OCI-LY7 (cell line): ENCODE measurements at regions not wholly inside any gene's neighbourhood (a gene's known extent, or its start where the extent isn't known, plus 50 kb on each side); places are given as distances from the start of the nearest gene placed in this dataset.
"Not testable (repeated sequence)": the region's sequence is repeated elsewhere in the genome, so short reads cannot be mapped to it uniquely, and the experiment has no call there.

Experiments
- BruUV-seq: library from RNA; stranded (reverse); fragments of 400-500 nt; replicated peaks from 2 replicates; lab custom pipeline; 2021; lab: Mats Ljungman, UMichigan
- CTCF ChIA-PET: fragments of 300-600 bp; sonication (Branson Sonifier 250); formaldehyde crosslinking; loops from one replicate; lab custom pipeline; 2022; ENCODE audit warnings: antibody characterized with exemption; ENCODE audit not compliant: unreplicated experiment; lab: Charles Lee
- POLR2A ChIA-PET: fragments of 300-600 bp; sonication (Branson Sonifier 250); formaldehyde crosslinking; loops from one replicate; lab custom pipeline; 2022; ENCODE audit warnings: antibody characterized with exemption; lab: Charles Lee
- DNase-seq: peaks from one replicate; pipeline ENCODE4 v3.0.0-alpha.2; 2015; ENCODE audit warnings: low spot score
- H2AFZ ChIP-seq: fragments of 200-600 bp; sonication (generic), shearing (Covaris generic); 2 replicates; pipeline ENCODE4 v1.6.1; 2014; ENCODE audit warnings: mild to moderate bottlenecking, antibody characterized with exemption, low read length, moderate library complexity
- H3K27ac ChIP-seq: fragments of 200-600 bp; sonication (generic); 2 replicates; pipeline ENCODE4 v1.5.1; 2014; ENCODE audit warnings: mixed run types, low read depth, mild to moderate bottlenecking, moderate library complexity, low read length, inconsistent platforms; ENCODE audit not compliant: poor library complexity, severe bottlenecking
- H3K36me3 ChIP-seq: fragments of 200-600 bp; sonication (generic); 2 replicates; pipeline ENCODE4 v1.6.1; 2014; ENCODE audit warnings: mild to moderate bottlenecking, antibody characterized with exemption, low read length, moderate library complexity, mixed read lengths; ENCODE audit not compliant: insufficient read depth
- H3K4me1 ChIP-seq: fragments of 200-600 bp; sonication (generic); 2 replicates; pipeline ENCODE4 v1.5.1; 2014; ENCODE audit warnings: mild to moderate bottlenecking, low read length; ENCODE audit not compliant: insufficient read depth, poor library complexity, severe bottlenecking
- H3K4me2 ChIP-seq: fragments of 200-600 bp; sonication (generic); 2 replicates; pipeline ENCODE4 v1.6.1; 2014; ENCODE audit warnings: mild to moderate bottlenecking, low read length
- H3K4me3 ChIP-seq: fragments of 200-600 bp; sonication (generic); 2 replicates; pipeline ENCODE4 v1.5.1; 2014; ENCODE audit warnings: mild to moderate bottlenecking, low read depth, low read length; ENCODE audit not compliant: poor library complexity, severe bottlenecking
- H3K79me2 ChIP-seq: fragments of 200-600 bp; sonication (generic); 2 replicates; pipeline ENCODE4 v1.6.1; 2016; ENCODE audit warnings: low read depth, mild to moderate bottlenecking, low read length, moderate library complexity, mixed read lengths; ENCODE audit not compliant: insufficient read depth
- H3K9me2 ChIP-seq: fragments of 200-600 bp; sonication (generic); 2 replicates; pipeline ENCODE4 v1.6.1; 2016; ENCODE audit warnings: mild to moderate bottlenecking, low read length, mixed read lengths; ENCODE audit not compliant: insufficient read depth
- H3K9me3 ChIP-seq: fragments of 200-600 bp; sonication (generic); 2 replicates; pipeline ENCODE4 v1.6.1; 2014; ENCODE audit warnings: mild to moderate bottlenecking, mixed run types, low read length, mixed read lengths
- H4K20me1 ChIP-seq: fragments of 200-600 bp; sonication (generic); 2 replicates; pipeline ENCODE4 v1.6.1; 2014; ENCODE audit warnings: mild to moderate bottlenecking, antibody characterized with exemption, low read length, moderate library complexity, mixed read lengths; ENCODE audit not compliant: insufficient read depth
- EZH2phosphoT487 ChIP-seq: fragments of 200-600 bp; sonication (generic); IDR thresholded peaks from 2 replicates; pipeline ENCODE4 v1.6.1; 2018; ENCODE audit warnings: low read depth, borderline replicate concordance, mild to moderate bottlenecking, mixed run types, antibody characterized with exemption, low read length, moderate library complexity, mixed read lengths
- intact Hi-C: fragments of 100-400 bp; cut with micrococcal nuclease; formaldehyde crosslinking; loops from one replicate; pipeline ENCODE4 v1.10.0; 2022; ENCODE audit not compliant: unreplicated experiment
- TF ChIP-seq, protein P1 (sequence below): fragments of 200-600 bp; sonication (generic); conservative IDR thresholded peaks from 2 replicates; pipeline ENCODE4 v1.5.1; 2014; ENCODE audit warnings: mild to moderate bottlenecking, antibody characterized with exemption, low read length, moderate library complexity, mixed read lengths

- CTCF ChIA-PET: no interaction called here
- Histone ChIP-seq H3K36me3 (no peaks in the 10 kb centered on the region), H2AFZ (no peak overlapping the region), H3K27ac (no peak overlapping the region), H3K4me1 (no peaks in the 10 kb centered on the region), H3K4me2 (no peak overlapping the region), H3K9me2 (no peaks in the 10 kb centered on the region), H3K9me3 (no peaks in the 10 kb centered on the region), H3K79me2 (no peaks in the 10 kb centered on the region), H4K20me1 (no peaks in the 10 kb centered on the region), H3K4me3 (no peak overlapping the region)
- BruUV-seq: no TSS peak
- TF ChIP-seq EZH2phosphoT487: no peak
- POLR2A ChIA-PET: interaction anchor here (0.6 kb wide), 1 partner anchor 112 kb away, joined by 3 read pairs; no protein-coding TSS in a partner anchor
- no peak for DNase-seq
- intact Hi-C loops: no loop called here
Measured at GRCh38 chr14:96713426-96713825, 83.8 kb upstream of the VRK1 start.

GRCh38 chr14:96714537-96714936 is 82.6 kb upstream of the VRK1 start:
- H2AFZ ChIP-seq, intact Hi-C loops, DNase-seq, H3K9me3 ChIP-seq, H3K27ac ChIP-seq, BruUV-seq, H3K4me3 ChIP-seq, POLR2A ChIA-PET, H3K4me1 ChIP-seq, H3K9me2 ChIP-seq, H3K4me2 ChIP-seq, H3K36me3 ChIP-seq, H3K79me2 ChIP-seq, H4K20me1 ChIP-seq, CTCF ChIA-PET: not testable (repeated sequence)

- intact Hi-C loops: no loop called here
- no peak overlapping the region for H3K27ac ChIP-seq
- TF ChIP-seq, protein P1, sequence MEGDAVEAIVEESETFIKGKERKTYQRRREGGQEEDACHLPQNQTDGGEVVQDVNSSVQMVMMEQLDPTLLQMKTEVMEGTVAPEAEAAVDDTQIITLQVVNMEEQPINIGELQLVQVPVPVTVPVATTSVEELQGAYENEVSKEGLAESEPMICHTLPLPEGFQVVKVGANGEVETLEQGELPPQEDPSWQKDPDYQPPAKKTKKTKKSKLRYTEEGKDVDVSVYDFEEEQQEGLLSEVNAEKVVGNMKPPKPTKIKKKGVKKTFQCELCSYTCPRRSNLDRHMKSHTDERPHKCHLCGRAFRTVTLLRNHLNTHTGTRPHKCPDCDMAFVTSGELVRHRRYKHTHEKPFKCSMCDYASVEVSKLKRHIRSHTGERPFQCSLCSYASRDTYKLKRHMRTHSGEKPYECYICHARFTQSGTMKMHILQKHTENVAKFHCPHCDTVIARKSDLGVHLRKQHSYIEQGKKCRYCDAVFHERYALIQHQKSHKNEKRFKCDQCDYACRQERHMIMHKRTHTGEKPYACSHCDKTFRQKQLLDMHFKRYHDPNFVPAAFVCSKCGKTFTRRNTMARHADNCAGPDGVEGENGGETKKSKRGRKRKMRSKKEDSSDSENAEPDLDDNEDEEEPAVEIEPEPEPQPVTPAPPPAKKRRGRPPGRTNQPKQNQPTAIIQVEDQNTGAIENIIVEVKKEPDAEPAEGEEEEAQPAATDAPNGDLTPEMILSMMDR: no peak
- TF ChIP-seq EZH2phosphoT487: no peak
- ChIA-PET POLR2A (no interaction called here), CTCF (interaction anchor here (0.6 kb wide), 1 partner anchor 1558 kb away, joined by 3 read pairs; no protein-coding TSS in a partner anchor)
- H3K79me2 ChIP-seq: no peaks in the 10 kb centered on the region
- no peaks in the 10 kb centered on the region for H3K4me1 ChIP-seq
- H3K36me3 ChIP-seq: no peaks in the 10 kb centered on the region
- no peaks in the 10 kb centered on the region for H4K20me1 ChIP-seq
- H2AFZ ChIP-seq: no peak overlapping the region
- no peaks in the 10 kb centered on the region for H3K9me3 ChIP-seq
- BruUV-seq: no TSS peak
- no peak overlapping the region for H3K4me3 ChIP-seq
- H3K9me2 ChIP-seq: no peaks in the 10 kb centered on the region
- no peak overlapping the region for H3K4me2 ChIP-seq
- no peak for DNase-seq
Measured at GRCh38 chr14:96717116-96717515, 80.1 kb upstream of the VRK1 start.

DNA sequence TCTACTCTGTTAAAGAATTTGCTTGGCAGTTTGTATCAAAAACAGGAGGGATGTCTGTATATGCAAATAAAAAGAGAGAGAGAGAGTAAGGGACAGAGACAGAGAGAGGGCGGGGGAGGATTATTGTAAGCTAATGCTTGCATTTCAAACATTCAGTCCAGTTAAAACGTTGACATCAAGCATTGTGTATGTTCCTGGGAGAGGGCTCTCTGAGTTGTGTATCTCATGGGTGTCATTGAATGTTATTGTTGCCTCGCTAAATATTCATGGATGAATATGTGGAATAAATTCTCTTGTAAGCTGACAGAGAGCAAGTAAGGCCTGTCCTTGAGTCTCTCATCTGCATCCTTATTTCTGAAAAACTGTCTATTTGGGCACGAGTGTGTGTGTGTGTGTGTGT is 78.8 kb upstream of the VRK1 start:
- no peaks in the 10 kb centered on the region for H3K79me2 ChIP-seq
- ChIA-PET CTCF (no interaction called here), POLR2A (no interaction called here)
- no peak for TF ChIP-seq EZH2phosphoT487
- TF ChIP-seq, protein P1: no peak
- no TSS peak for BruUV-seq
- H2AFZ ChIP-seq: no peak overlapping the region
- no peak overlapping the region for H3K27ac ChIP-seq
- intact Hi-C loops: no loop called here
- H4K20me1 ChIP-seq: no peaks in the 10 kb centered on the region
- no peaks in the 10 kb centered on the region for H3K4me1 ChIP-seq
- H3K9me3 ChIP-seq: no peaks in the 10 kb centered on the region
- H3K9me2 ChIP-seq: no peaks in the 10 kb centered on the region
- no peak overlapping the region for H3K4me3 ChIP-seq
- no peaks in the 10 kb centered on the region for H3K36me3 ChIP-seq
- no peak for DNase-seq
- H3K4me2 ChIP-seq: no peak overlapping the region

GRCh38 chr14:96720702-96721101 is 76.5 kb upstream of the VRK1 start:
- POLR2A ChIA-PET: interaction anchor here (0.6 kb wide), 1 partner anchor 135 kb away, joined by 3 read pairs; no protein-coding TSS in a partner anchor
- H2AFZ ChIP-seq, BruUV-seq, H3K79me2 ChIP-seq, CTCF ChIA-PET, H3K4me1 ChIP-seq, intact Hi-C loops, H3K27ac ChIP-seq, H4K20me1 ChIP-seq, H3K9me3 ChIP-seq, H3K4me2 ChIP-seq, H3K36me3 ChIP-seq, H3K9me2 ChIP-seq, H3K4me3 ChIP-seq, DNase-seq: not testable (repeated sequence)
